HG02678 (cell line): ENCODE measurements at regions not wholly inside any gene's neighbourhood (a gene's known extent, or its start where the extent isn't known, plus 50 kb on each side); places are given as distances from the start of the nearest gene placed in this dataset.
"Not testable (repeated sequence)": the region's sequence is repeated elsewhere in the genome, so short reads cannot be mapped to it uniquely, and the experiment has no call there.

Experiments used
- ATAC-seq: cut with Tn5 transposase; IDR thresholded peaks from one replicate; pipeline ENCODE4 v1.9.1; 2021; ENCODE audit warnings: mild to moderate bottlenecking, moderate library complexity; ENCODE audit not compliant: unreplicated experiment

DNA sequence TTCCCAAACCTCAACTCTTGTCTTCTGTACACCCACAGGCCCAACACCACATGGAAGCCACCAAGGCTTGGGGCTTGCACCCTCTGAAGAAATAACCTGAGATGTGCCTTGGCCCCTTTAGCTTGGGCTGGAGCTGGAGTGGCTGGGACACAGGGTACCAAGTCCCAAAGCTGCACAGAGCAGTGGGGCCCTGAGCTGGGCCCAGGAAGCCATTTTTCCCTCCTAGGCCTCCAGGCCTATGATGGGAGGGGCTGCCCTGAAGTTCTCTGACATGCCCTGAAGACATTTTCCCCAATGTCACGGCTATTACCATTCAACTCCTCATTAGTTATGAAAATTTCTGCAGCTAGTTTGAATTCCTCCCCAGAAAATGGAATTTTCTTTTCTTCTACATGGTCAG is 163.2 kb upstream of the ARID1B start:
- ATAC-seq = no peak

DNA sequence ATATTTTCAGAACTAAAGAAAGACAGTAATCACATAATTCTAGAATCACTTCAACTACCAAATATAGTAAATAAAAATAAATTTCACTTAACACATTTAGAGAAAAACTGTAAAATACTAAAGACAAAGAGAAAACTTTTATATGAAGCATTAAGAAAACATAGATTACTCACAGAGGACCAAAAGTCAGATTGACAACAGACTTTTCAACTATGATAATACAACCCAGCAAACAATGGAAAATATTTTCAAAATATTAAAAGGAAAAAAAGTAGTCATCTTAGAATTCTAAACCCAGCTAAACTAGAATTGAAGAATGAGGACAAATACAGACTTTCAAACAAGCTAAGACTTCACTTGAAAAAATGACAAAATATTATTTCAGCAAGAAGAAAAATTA is 164.8 kb upstream of the ARID1B start:
- no peak for ATAC-seq

DNA sequence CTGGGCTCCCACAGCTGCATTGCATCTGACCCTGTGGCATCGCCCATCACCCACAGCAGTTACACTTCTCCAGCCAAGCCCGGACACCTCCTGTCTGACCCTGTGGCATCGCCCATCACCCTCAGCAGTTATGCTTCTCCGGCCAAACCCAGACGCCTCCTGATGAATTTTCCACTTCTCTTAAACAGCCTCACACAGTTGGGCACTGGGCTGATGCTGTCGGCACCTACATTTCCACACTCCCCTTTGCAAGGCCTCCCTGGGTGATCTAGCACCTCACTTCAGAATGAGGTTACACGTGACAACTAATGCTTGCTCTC is 175.2 kb upstream of the ARID1B start:
- no peak for ATAC-seq

GRCh38 chr6:156601152-156602065 is 175.8 kb upstream of the ARID1B start:
- no peak for ATAC-seq

- no peak for ATAC-seq
These were observed 176.5 kb upstream of the ARID1B start for GRCh38 chr6:156600678-156601077.

- no peak for ATAC-seq
These were observed 177.1 kb upstream of the ARID1B start for GRCh38 chr6:156599978-156600590.

DNA sequence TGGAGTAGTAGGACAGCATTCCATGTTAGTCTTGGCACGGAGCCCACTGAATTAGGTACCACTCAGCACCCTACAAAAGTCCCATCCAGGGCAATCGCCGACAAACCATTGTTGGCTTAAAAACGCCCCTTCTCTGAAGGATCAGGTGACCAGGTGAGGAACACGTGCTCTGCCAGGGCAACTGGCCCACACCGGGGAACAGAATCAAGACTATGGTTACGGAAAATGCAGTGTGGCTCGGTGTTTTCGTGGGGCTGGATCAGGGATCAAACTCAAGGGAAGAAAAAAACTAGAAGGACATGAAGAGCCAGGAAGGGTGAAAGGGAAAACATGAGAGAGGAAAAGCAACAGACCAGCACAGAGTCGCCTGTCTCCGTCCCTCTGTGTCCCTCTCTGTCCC is 177.8 kb upstream of the ARID1B start:
- no peak for ATAC-seq

DNA sequence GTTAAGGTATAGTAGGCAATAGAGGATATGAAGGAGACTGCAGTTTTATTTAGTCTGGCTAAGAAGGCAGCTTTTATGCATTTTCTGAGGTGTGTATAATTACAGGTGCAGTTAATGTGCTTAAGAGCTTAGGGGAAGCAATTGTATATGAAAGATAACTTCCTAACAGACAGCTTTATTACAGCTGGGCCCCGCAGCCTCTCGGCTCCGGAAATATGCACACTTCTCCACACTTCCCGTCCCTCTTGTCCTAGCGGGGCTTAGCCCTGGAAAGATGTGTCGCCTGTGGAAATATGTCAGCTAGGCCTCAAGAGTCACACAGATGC is 178.4 kb upstream of the ARID1B start:
- ATAC-seq = no peak

DNA sequence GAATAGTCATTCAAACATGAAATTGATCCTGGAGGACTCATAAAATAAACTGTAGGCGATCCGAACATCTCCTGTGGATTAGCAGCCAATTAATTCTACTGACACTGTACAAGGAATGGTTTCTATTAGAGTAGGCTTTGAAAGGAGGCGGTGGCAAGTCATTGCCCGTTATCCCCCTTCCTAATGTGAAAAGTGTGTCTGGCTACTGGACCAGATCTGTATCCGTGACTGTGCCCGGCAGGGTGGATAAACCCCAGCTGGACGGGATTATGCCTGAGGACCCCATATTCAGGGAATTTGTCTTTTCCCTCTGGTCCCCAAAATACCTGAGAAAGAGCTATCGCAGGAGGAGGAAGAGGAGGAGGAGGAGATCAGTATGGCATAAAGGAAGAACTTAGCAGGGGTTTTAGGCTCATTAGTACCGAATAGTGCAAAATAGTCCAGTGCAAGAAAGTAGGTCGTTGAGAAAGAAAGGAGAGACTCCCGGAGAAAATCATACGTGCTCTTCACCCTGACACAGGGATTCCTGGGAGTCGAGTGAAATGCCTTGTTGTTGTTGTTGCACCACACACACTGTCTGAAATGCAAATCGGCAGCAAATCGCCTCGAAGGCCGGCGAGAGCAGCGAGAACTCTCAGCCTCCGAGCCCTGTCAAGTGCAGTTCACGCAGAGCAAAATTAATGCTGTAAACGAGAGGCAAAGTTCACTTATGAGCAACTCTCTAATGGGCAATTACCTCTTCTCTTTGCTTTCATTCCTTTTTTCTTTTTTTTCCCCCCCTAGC is 178.9 kb upstream of the ARID1B start:
- no peak for ATAC-seq

DNA sequence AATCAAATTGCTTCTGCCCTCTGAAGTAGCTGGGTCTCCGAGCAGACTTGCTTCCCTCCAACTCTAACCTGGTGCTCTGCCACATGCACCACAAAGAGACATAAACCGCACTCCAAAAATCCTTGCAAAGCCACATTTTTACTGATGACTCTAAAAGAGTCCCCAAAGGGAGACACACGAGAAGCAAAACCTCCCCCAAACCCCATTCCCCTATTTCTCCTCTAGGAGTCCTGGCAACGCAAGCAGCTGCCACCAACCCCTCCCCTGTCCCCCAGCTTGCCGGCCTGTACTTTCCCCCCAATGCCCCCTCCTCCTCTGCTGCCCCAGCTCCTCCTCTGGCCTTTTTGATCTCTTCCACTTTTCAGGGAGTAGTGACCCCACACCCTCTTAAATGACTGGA is 180.1 kb upstream of the ARID1B start:
- ATAC-seq = no peak

- no peak for ATAC-seq
These were observed 181.7 kb upstream of the ARID1B start for GRCh38 chr6:156595476-156595875.

DNA sequence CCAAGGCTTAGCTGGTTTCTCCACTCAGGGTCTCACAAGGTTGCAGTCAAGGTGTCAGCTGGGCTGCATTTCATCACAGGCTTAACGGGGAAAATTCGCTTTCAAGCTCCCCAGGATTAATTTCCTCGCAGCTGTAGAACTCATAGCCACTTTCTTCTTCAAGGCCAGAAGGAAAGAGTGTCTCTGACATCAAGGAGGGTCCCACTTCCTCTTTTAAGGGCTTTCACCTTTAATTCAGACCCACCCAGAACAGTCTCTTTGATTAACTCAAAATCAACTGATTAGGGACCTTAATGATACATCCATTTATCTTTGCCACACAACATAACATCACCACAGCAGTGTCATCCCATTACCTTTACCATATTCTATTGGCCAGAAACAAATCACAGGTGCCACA is 183.3 kb upstream of the ARID1B start:
- no peak for ATAC-seq

- ATAC-seq = no peak
These were observed 184.1 kb upstream of the ARID1B start for GRCh38 chr6:156593127-156593526.

- no peak for ATAC-seq
These were observed 186.7 kb upstream of the ARID1B start for GRCh38 chr6:156590482-156590881.

- ATAC-seq = no peak
These were observed 187.9 kb upstream of the ARID1B start for GRCh38 chr6:156589281-156589680.

DNA sequence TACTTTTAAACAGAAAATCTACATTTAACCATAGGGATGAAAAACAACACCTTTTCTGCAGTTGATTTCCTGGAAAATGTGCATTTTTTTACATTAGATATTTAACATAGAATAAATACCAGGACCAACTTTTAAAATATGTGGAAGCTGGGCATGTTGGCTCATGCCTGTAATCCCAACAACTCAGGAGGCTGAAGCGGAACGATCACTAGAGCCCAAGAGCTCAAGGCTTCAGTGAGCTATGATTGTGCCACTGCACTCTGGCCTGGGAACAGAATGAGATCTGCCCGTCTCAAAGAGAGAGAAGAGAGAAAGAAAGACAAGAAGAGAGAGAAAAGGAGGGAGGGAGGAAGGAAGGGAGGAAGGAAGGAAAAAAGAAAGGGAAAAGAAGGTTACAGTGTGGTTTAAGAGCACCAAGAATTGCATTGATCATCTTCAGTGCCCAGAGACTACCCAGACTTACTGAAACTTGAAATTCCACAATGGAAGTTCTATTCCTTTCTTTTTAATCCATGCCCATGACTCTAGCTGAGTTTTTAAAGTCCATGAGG is 189.4 kb upstream of the ARID1B start:
- no peak for ATAC-seq

DNA sequence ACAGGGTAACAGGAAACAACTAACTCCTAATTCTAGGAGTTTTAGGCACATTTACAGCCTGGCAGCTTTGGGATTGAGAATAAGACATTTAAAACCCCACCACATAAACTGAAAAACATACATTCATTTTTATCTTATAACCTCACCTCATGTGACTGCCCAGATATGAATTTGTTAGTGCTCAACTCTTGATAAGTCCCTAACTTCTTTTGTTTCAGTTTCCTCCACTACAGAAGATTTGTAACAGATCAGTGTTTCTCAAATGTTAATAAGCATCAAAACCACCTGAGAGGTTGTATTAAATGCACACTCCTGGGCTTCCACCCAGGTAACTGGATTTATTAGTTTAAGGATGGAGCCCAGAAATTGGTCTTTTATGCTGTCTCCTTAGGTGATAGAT is 190.1 kb upstream of the ARID1B start:
- no peak for ATAC-seq

GRCh38 chr6:156585859-156586258 is 191.3 kb upstream of the ARID1B start:
- no peak for ATAC-seq

- ATAC-seq = not testable (repeated sequence)
These were observed 193.1 kb upstream of the ARID1B start for GRCh38 chr6:156584121-156584520.

GRCh38 chr6:156583083-156583482 is 194.1 kb upstream of the ARID1B start:
- ATAC-seq = no peak

- no peak for ATAC-seq
These were observed 194.6 kb upstream of the ARID1B start for GRCh38 chr6:156582509-156582992.

DNA sequence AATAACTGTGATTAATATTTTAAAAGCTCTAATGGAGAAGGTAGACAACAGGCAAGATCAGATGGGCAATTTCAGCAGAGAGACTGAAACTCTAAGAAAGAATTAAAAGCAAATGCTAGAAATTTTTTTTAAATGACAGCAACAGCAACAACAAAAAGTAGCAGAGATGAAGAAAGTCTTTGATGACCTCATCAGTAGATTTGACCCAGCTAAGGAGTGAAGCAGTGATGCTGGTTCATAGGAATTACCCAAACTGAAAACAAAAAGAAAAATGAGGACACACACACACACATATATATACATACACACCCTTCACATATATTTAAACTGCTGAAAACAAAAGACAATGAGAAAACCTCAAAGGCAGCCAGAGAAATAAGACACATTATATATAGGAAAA is 197.6 kb upstream of the ARID1B start:
- ATAC-seq = no peak
